IPS-NIHi7 (cell line): ENCODE measurements at regions not wholly inside any gene's neighbourhood (a gene's known extent, or its start where the extent isn't known, plus 50 kb on each side); places are given as distances from the start of the nearest gene placed in this dataset.
"Not testable (repeated sequence)": the region's sequence is repeated elsewhere in the genome, so short reads cannot be mapped to it uniquely, and the experiment has no call there.

Experiments used
- DNase-seq: peaks from one replicate; pipeline ENCODE4 v3.0.0; 2012; ENCODE audit warnings: mixed read lengths; ENCODE audit errors: extremely low spot score

- DNase-seq, result no peak
Observed at GRCh38 chr2:113341191-113341869, 62.6 kb upstream of the PAX8 start.

- DNase-seq, result no peak
Observed at GRCh38 chr2:113337809-113338208, 59.1 kb upstream of the PAX8 start.

DNA sequence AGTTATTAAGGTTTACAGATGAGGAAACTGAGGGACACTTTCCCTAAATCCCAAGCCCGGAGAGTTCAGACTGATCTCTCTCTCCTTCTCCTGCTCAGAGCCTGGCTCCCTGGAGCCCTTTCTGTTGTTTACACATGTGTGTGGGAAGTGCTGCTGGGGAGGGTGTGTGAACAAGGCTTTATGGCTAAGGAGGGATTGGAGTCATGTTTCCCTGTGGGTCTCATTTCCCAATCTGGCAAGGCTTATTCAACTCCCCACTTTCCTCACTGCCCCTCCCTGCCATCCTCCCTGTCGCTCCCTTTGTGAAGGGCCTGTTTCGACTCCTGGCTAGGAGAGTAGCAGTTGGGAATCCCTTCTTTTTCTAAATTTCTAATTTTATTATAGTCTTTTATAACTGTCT, 57.3 kb upstream of the PAX8 start:
- not testable (repeated sequence) for DNase-seq

- no peak for DNase-seq
Observed at GRCh38 chr2:113334147-113334546, 55.4 kb upstream of the PAX8 start.

DNA sequence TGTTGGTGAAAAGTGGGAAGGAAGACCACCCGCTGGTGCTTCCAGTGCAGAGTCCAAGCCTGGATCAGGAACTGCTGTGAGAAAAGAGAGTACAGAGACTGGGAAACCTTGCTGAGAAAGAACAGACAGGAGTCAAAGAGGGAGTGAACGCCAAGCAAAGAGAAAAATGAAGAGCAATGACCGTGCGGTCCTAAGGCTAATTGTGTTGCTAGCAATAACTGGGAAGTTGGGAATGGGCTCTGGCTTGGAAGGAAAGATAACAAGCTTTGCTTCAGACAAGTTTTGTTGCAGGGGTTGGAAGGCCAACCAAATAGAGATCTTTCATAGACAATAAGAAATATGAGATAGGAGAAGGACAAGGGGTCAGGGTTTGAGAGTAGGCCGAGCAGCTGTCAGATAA, 55.0 kb upstream of the PAX8 start:
- not testable (repeated sequence) for DNase-seq

- not testable (repeated sequence) for DNase-seq
Observed at GRCh38 chr2:113330060-113330767, 51.5 kb upstream of the PAX8 start.

DNA sequence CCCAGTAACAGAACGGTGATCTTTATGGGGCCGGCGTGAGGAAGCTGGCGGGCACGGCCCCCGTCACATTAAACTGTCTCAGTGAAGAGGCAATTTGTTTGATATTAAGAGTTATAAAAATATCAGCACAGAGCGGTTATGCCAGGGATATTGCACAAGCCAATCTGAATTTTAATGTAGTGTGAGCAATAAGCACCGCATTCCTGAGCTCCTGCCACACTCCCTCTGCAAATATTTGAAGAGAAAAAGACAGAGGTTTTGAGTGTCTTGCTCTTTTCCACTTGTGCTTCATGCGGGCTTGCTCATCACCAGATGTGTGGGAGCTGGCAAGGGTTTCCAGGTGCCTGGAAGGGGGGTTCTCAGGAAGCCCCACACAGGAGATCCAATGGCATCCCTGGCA, 50.3 kb upstream of the PAX8 start:
- not testable (repeated sequence) for DNase-seq

- DNase-seq, result not testable (repeated sequence)
Observed at GRCh38 chr2:113328572-113328971, 49.9 kb upstream of the PAX8 start.
